Tibial nerve (tissue), 4 donors: ENCODE measurements at regions not wholly inside any gene's neighbourhood (a gene's known extent, or its start where the extent isn't known, plus 50 kb on each side); places are given as distances from the start of the nearest gene placed in this dataset.

ENCODE experiments used
- DNase-seq, 2 donors: peaks; one replicate each; pipeline ENCODE4 v3.0.0-alpha.2; 2019; ENCODE audit warnings: low spot score in 2 of 2
- H3K27ac ChIP-seq, 4 donors: fragments of 200-600 bp; sonication (generic) in 3 of 4; one replicate each; pipeline ENCODE4 v1.5.1; 2017 to 2019; ENCODE audit warnings: mild to moderate bottlenecking in 1 of 4
- H3K27me3 ChIP-seq, 2 donors: fragments of 200-600 bp; sonication (generic) in 1 of 2; one replicate each; pipeline versions ENCODE4 v1.5.1 to v1.6.0; 2017 to 2019
- H3K36me3 ChIP-seq, 3 donors: fragments of 200-600 bp; sonication (generic); one replicate each; pipeline ENCODE4 v1.5.1; 2018 to 2019
- H3K4me1 ChIP-seq, 4 donors: fragments of 200-600 bp; sonication (generic) in 3 of 4; one replicate each; pipeline ENCODE4 v1.5.1; 2017 to 2019
- H3K4me3 ChIP-seq, 4 donors: fragments of 200-600 bp; sonication (generic) in 3 of 4; one replicate each; pipeline ENCODE4 v1.5.1; 2017 to 2019; ENCODE audit warnings: mild to moderate bottlenecking in 1 of 4, moderate library complexity in 1 of 4
- H3K9me3 ChIP-seq, 4 donors: fragments of 200-600 bp; sonication (generic) in 3 of 4; one replicate each; pipeline ENCODE4 v1.5.1; 2017 to 2019
- CTCF ChIP-seq, 5 experiments: fragments of 200-600 bp in 3 of 5; fragments of 450-650 bp in 2 of 5; sonication (generic) in 3 of 5; IDR thresholded peaks; one replicate each; pipeline ENCODE4 v1.5.1; 2016 to 2019; ENCODE audit warnings: antibody characterized with exemption in 5 of 5, mild to moderate bottlenecking in 3 of 5, moderate library complexity in 2 of 5
- EP300 ChIP-seq, 2 donors: sonication (generic); formaldehyde crosslinking; IDR thresholded peaks; one replicate each; pipeline ENCODE4 v1.6.1; 2017; ENCODE audit warnings: antibody characterized with exemption in 2 of 2, mild to moderate bottlenecking in 1 of 2
- POLR2A ChIP-seq, 2 donors: fragments of 450-650 bp; IDR thresholded peaks; one replicate each; pipeline ENCODE4 v1.6.1; 2017; ENCODE audit warnings: antibody characterized with exemption in 2 of 2, mild to moderate bottlenecking in 2 of 2, moderate library complexity in 2 of 2
- WGBS, 2 donors: methylation state at CpG; one replicate each; pipeline ENCODE4 v1.1.5; 2018; 5-methylcytosine and 5-hydroxymethylcytosine counted together

GRCh38 chr2:8566774-8567468 lies 114.9 kb upstream of the ID2 start:
- Histone ChIP-seq H3K4me1 (no peaks in the 10 kb centered on the region), H3K4me3 (no peak overlapping the region), H3K9me3 (peaks cover 0 to 5% (median 0%) of the 10 kb centered on the region in 4 donors), H3K27me3 (no peaks in the 10 kb centered on the region), H3K27ac (no peak overlapping the region), H3K36me3 (no peaks in the 10 kb centered on the region)
- DNase-seq: no peak
- WGBS, 2 donors: 84 to 94% methylated on average over 15 of the region's 15 CpGs
- TF ChIP-seq CTCF (IDR thresholded peaks at IDR 0.05): no peak
- no peak for TF ChIP-seq POLR2A (IDR thresholded peaks at IDR 0.05)
- TF ChIP-seq EP300 (IDR thresholded peaks at IDR 0.05): no peak

GRCh38 chr2:8567469-8568260 lies 114.2 kb upstream of the ID2 start:
- H3K9me3 ChIP-seq: no peaks in the 10 kb centered on the region
- no peak overlapping the region for H3K27ac ChIP-seq
- H3K4me3 ChIP-seq: no peak overlapping the region
- no peaks in the 10 kb centered on the region for H3K27me3 ChIP-seq
- 85 to 94% methylated on average over 15 of the region's 15 CpGs for WGBS, 2 donors
- DNase-seq: no peak
- TF ChIP-seq POLR2A (IDR thresholded peaks at IDR 0.05): no peak
- no peak for TF ChIP-seq EP300 (IDR thresholded peaks at IDR 0.05)
- TF ChIP-seq CTCF (IDR thresholded peaks at IDR 0.05): no peak
- no peaks in the 10 kb centered on the region for H3K4me1 ChIP-seq
- no peaks in the 10 kb centered on the region for H3K36me3 ChIP-seq

GRCh38 chr2:8568543-8569302 lies 113.1 kb upstream of the ID2 start:
- no peak overlapping the region for H3K27ac ChIP-seq
- no peaks in the 10 kb centered on the region for H3K9me3 ChIP-seq
- 72 to 77% methylated on average over 12 of the region's 12 CpGs for WGBS, 2 donors
- no peaks in the 10 kb centered on the region for H3K4me1 ChIP-seq
- no peak for TF ChIP-seq EP300 (IDR thresholded peaks at IDR 0.05)
- TF ChIP-seq POLR2A (IDR thresholded peaks at IDR 0.05): no peak
- TF ChIP-seq CTCF (IDR thresholded peaks at IDR 0.05): no peak
- no peak for DNase-seq
- H3K4me3 ChIP-seq: no peak overlapping the region
- H3K27me3 ChIP-seq: no peaks in the 10 kb centered on the region
- H3K36me3 ChIP-seq: no peaks in the 10 kb centered on the region

- Histone ChIP-seq H3K36me3 (no peaks in the 10 kb centered on the region), H3K9me3 (no peaks in the 10 kb centered on the region), H3K27me3 (no peaks in the 10 kb centered on the region), H3K4me1 (no peaks in the 10 kb centered on the region), H3K4me3 (no peak overlapping the region), H3K27ac (no peak overlapping the region)
- DNase-seq: no peak
- TF ChIP-seq EP300 (IDR thresholded peaks at IDR 0.05): no peak
- TF ChIP-seq CTCF (IDR thresholded peaks at IDR 0.05): no peak
- no peak for TF ChIP-seq POLR2A (IDR thresholded peaks at IDR 0.05)
- WGBS, 2 donors: 85 to 87% methylated on average over 11 of the region's 11 CpGs
Measured at GRCh38 chr2:8569332-8569930, 112.4 kb upstream of the ID2 start.
